ENCODE measurements at regions not wholly inside any gene's neighbourhood (a gene's known extent, or its start where the extent isn't known, plus 50 kb on each side); places are given as distances from the start of the nearest gene placed in this dataset.

DNA sequence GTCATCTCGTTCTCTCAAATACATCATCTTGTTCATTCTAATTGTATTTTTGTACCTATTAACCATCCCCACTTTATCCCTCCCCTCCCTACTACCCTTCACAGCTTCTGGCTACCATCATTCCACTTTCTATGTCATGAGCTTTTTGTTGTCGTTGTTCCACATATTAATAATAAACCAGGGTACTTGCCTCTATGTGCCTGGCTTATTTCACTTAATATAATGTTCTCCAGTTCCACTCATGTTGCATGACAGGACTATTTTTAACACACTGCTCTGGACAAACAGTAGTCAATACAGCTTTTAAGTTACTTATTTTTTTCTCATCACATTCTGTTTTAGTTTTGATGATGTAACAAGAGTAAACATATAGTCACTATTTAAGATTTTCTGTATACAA is 872.3 kb downstream of the SLITRK1 start:
- TF ChIP-seq, protein P1, sequence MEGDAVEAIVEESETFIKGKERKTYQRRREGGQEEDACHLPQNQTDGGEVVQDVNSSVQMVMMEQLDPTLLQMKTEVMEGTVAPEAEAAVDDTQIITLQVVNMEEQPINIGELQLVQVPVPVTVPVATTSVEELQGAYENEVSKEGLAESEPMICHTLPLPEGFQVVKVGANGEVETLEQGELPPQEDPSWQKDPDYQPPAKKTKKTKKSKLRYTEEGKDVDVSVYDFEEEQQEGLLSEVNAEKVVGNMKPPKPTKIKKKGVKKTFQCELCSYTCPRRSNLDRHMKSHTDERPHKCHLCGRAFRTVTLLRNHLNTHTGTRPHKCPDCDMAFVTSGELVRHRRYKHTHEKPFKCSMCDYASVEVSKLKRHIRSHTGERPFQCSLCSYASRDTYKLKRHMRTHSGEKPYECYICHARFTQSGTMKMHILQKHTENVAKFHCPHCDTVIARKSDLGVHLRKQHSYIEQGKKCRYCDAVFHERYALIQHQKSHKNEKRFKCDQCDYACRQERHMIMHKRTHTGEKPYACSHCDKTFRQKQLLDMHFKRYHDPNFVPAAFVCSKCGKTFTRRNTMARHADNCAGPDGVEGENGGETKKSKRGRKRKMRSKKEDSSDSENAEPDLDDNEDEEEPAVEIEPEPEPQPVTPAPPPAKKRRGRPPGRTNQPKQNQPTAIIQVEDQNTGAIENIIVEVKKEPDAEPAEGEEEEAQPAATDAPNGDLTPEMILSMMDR (IDR thresholded peaks at IDR 0.05) = no peak
- no peak for TF ChIP-seq POLR2AphosphoS5 (IDR thresholded peaks at IDR 0.05)

Measured in gastroesophageal sphincter (tissue), 3 donors.